ENCODE measurements at regions not wholly inside any gene's neighbourhood (a gene's known extent, or its start where the extent isn't known, plus 50 kb on each side); places are given as distances from the start of the nearest gene placed in this dataset.

DNA sequence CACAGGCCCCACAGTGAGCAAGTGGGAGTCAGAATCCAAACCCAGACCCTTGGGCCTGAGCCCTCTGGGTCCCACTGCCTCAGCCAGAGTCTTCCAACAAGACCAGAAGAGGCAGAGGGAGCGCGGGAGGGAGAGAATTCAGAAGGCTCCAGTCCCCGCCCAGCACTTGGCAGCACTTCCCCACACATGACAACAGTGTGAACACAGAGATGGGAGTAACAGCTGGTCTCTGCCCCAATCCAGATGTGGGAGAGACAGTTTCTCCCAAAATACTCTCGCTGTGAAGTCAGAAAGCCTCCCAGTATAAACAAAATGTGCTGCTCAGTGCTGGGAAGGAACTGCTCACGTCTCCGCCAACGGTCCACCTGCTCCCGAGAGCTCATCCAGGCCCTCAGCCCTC is 219.9 kb downstream of the MN1 start:
- no peak for TF ChIP-seq POLR2A (IDR thresholded peaks at IDR 0.05)
- TF ChIP-seq, protein P1, sequence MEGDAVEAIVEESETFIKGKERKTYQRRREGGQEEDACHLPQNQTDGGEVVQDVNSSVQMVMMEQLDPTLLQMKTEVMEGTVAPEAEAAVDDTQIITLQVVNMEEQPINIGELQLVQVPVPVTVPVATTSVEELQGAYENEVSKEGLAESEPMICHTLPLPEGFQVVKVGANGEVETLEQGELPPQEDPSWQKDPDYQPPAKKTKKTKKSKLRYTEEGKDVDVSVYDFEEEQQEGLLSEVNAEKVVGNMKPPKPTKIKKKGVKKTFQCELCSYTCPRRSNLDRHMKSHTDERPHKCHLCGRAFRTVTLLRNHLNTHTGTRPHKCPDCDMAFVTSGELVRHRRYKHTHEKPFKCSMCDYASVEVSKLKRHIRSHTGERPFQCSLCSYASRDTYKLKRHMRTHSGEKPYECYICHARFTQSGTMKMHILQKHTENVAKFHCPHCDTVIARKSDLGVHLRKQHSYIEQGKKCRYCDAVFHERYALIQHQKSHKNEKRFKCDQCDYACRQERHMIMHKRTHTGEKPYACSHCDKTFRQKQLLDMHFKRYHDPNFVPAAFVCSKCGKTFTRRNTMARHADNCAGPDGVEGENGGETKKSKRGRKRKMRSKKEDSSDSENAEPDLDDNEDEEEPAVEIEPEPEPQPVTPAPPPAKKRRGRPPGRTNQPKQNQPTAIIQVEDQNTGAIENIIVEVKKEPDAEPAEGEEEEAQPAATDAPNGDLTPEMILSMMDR (IDR thresholded peaks at IDR 0.05), result no peak
- Histone ChIP-seq H3K27ac (no peak overlapping the region), H3K4me3 (replicated peaks in 1 of 3) (no peak overlapping the region), H3K27me3 (no peaks in the 10 kb centered on the region), H3K4me1 (peaks cover 4 to 5% of the 10 kb centered on the region in 2 donors), H3K9me3 (no peaks in the 10 kb centered on the region), H3K36me3 (no peaks in the 10 kb centered on the region)
- intact Hi-C loops (cut with DNase I), result no loop called here
- 69 to 82% methylated on average over 8 of the region's 8 CpGs for WGBS, 2 donors
- peak; percentile 13 to 29 for DNase-seq

DNA sequence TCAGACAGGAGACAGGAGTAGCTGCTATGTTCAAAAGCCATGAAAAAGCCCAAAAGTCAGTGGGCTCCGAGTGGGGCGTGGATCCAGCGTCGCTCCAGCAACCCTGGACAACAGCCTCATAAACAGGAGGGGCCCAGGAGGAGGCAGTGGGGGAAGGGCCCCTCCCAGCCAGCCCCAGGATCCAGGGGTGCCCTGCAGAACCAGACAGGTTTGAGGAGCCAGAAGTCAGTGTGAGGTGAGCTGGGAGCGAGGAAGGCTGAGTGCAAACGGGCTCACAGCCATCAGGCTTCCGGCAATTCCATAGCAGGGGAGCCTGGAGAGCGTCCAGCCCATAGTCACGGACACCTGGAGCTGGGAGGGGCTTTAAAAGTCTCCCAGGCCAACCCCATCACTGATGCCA is 217.7 kb downstream of the MN1 start:
- Histone ChIP-seq H3K27me3 (no peaks in the 10 kb centered on the region), H3K36me3 (no peaks in the 10 kb centered on the region), H3K9me3 (no peaks in the 10 kb centered on the region), H3K4me3 (replicated peaks in 1 of 3) (no peak overlapping the region), H3K27ac (no peak overlapping the region), H3K4me1 (peaks cover 4 to 5% of the 10 kb centered on the region in 2 donors)
- TF ChIP-seq POLR2A (IDR thresholded peaks at IDR 0.05), result no peak
- TF ChIP-seq, protein P1 (IDR thresholded peaks at IDR 0.05), result no peak
- intact Hi-C loops (cut with DNase I), result no loop called here
- peak; percentile 76 to 79 for DNase-seq
- 25 to 38% methylated on average over 8 of the region's 9 CpGs for WGBS, 2 donors

DNA sequence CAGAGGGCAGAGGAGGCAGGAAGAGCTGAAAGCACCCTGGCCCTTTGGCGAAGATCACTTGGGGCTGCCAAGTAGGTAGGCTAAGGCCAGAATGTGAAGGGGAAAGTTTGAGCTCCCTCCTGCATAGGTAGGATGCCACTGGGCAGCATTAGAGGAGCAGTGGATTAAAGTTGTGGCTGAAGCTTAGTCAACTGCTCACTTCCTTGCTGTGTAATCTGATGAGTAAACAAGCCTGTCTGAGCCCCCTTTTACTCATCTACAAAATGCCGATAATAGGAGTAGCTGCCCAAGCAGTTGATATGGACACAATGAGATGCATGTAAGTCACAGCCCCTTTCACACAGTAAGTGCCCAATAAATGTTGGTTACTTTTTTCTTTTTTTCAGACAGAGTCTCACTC is 216.4 kb downstream of the MN1 start:
- no peak overlapping the region for H3K27ac ChIP-seq
- TF ChIP-seq, protein P1 (IDR thresholded peaks at IDR 0.05), result no peak
- no peak for TF ChIP-seq POLR2A (IDR thresholded peaks at IDR 0.05)
- DNase-seq, result no peak
- 86 to 88% methylated on average over 2 of the region's 2 CpGs for WGBS, 2 donors
- no peaks in the 10 kb centered on the region for H3K36me3 ChIP-seq
- intact Hi-C loops (cut with DNase I), result no loop called here
- peaks cover 4 to 5% of the 10 kb centered on the region in 2 donors for H3K4me1 ChIP-seq
- H3K9me3 ChIP-seq, result no peaks in the 10 kb centered on the region
- H3K27me3 ChIP-seq, result no peaks in the 10 kb centered on the region
- no peak overlapping the region for H3K4me3 ChIP-seq (replicated peaks in 1 of 3)

DNA sequence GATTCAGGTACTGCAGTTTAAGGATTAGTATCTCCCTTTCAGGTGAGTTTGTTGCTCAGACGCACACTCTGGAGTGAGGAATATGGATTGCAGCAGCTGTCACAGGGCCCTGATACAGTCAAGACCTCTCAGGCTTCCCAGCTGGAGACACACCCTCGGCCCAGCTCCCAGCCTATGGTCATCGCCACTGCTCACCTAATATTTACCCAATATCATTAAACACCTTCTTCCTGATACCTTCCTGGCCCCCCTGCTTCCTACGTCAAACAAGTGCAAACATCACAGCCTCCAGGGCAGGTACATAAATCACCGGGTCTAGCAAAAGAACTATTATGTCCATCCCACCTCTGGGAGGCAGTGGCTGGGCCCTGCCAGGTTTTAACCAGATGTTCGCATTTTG is 213.3 kb downstream of the MN1 start:
- Histone ChIP-seq H3K4me1 (peaks cover 4 to 5% of the 10 kb centered on the region in 2 donors), H3K36me3 (no peaks in the 10 kb centered on the region), H3K27me3 (no peaks in the 10 kb centered on the region), H3K27ac (no peak overlapping the region), H3K9me3 (no peaks in the 10 kb centered on the region), H3K4me3 (replicated peaks in 1 of 3) (no peak overlapping the region)
- 84 to 95% methylated on average over 6 of the region's 6 CpGs for WGBS, 2 donors
- intact Hi-C loops (cut with DNase I), result no loop called here
- DNase-seq, result no peak
- TF ChIP-seq POLR2A (IDR thresholded peaks at IDR 0.05), result no peak
- TF ChIP-seq, protein P1 (IDR thresholded peaks at IDR 0.05), result no peak

DNA sequence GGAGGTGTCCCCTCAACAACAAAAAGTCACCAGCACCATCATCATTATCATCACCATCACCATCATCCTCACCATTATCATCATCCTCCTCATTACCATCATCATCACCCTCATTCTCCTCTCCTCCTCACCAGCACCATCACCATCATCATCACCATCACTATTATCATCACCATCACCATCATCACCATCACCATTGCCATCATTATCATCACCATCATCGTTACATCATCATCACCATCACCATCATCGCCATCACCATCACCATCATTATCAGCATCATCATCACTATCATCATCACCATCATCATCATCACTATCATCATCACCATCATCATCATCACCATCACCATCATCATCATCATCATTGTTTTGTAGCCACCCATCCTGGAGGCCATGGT is 212.6 kb downstream of the MN1 start:
- Histone ChIP-seq H3K9me3 (no peaks in the 10 kb centered on the region), H3K4me1 (peaks cover 0 to under 1% of the 10 kb centered on the region in 2 donors), H3K27ac (no peak overlapping the region), H3K4me3 (replicated peaks in 1 of 3) (no peak overlapping the region), H3K27me3 (no peaks in the 10 kb centered on the region), H3K36me3 (no peaks in the 10 kb centered on the region)
- no peak for TF ChIP-seq POLR2A (IDR thresholded peaks at IDR 0.05)
- TF ChIP-seq, protein P1 (IDR thresholded peaks at IDR 0.05), result no peak
- intact Hi-C loops (cut with DNase I), result no loop called here
- no peak for DNase-seq
- 96 to 97% methylated on average over 2 of the region's 2 CpGs for WGBS, 2 donors
